CD14-positive monocyte (primary cell): ENCODE measurements at regions not wholly inside any gene's neighbourhood (a gene's known extent, or its start where the extent isn't known, plus 50 kb on each side); places are given as distances from the start of the nearest gene placed in this dataset.

Experiments used
- DNase-seq, 3 donors: peaks; one replicate each; pipeline ENCODE4 v3.0.0-alpha.2; 2011 to 2022
- H2AFZ ChIP-seq: 2 replicates; pipeline ENCODE4 v1.6.0; 2012; ENCODE audit warnings: mild to moderate bottlenecking, low read depth, low read length, inconsistent platforms; ENCODE audit not compliant: insufficient read depth, poor library complexity, severe bottlenecking
- H3K27ac ChIP-seq, 2 donors: 1 replicate in 1 of 2; 2 replicates in 1 of 2; pipeline ENCODE4 v1.5.1; 2012 to 2013; ENCODE audit warnings: low read length in 2 of 2, control low read depth in 1 of 2, inconsistent platforms in 1 of 2, low read depth in 1 of 2, mild to moderate bottlenecking in 1 of 2
- H3K27me3 ChIP-seq, 2 donors: one replicate each; pipeline versions ENCODE4 v1.6.0 to v1.6.1; 2011 to 2013; ENCODE audit warnings: low read length in 2 of 2; ENCODE audit not compliant: control insufficient read depth in 2 of 2, insufficient read depth in 2 of 2
- H3K36me3 ChIP-seq, 2 donors: replicated peaks in 1 of 2; 1 replicate in 1 of 2; 2 replicates in 1 of 2; pipeline versions ENCODE4 v1.5.1 to v1.6.1; 2012 to 2013; ENCODE audit warnings: low read length in 2 of 2, control low read depth in 1 of 2, inconsistent platforms in 1 of 2, mild to moderate bottlenecking in 1 of 2; ENCODE audit not compliant: insufficient read depth in 2 of 2, control insufficient read depth in 1 of 2
- H3K4me1 ChIP-seq, 2 donors: 1 replicate in 1 of 2; 2 replicates in 1 of 2; pipeline versions ENCODE4 v1.5.1 to v1.6.1; 2012 to 2013; ENCODE audit warnings: low read length in 2 of 2, control low read depth in 1 of 2, inconsistent platforms in 1 of 2, mild to moderate bottlenecking in 1 of 2, moderate library complexity in 1 of 2; ENCODE audit not compliant: insufficient read depth in 2 of 2, control insufficient read depth in 1 of 2
- H3K4me2 ChIP-seq: replicated peaks from 2 replicates; pipeline ENCODE3; 2012; ENCODE audit warnings: low read length, moderate library complexity, mild to moderate bottlenecking; ENCODE audit not compliant: poor library complexity, severe bottlenecking; ENCODE audit errors: extremely low read depth
- H3K4me3 ChIP-seq, 3 experiments: fragments of 200-600 bp in 1 of 3; sonication (generic) in 1 of 3; replicated peaks in 1 of 3; 1 replicate in 2 of 3; 2 replicates in 1 of 3; pipeline ENCODE4 v1.5.1; 2011 to 2013; ENCODE audit warnings: low read length in 3 of 3, mild to moderate bottlenecking in 3 of 3, control low read depth in 2 of 3, low read depth in 2 of 3, inconsistent platforms in 1 of 3, moderate library complexity in 1 of 3
- H3K79me2 ChIP-seq: 2 replicates; pipeline ENCODE4 v1.6.0; 2012; ENCODE audit warnings: mild to moderate bottlenecking, control low read depth, inconsistent platforms, low read length, moderate library complexity; ENCODE audit not compliant: insufficient read depth
- H3K9ac ChIP-seq: 2 replicates; pipeline ENCODE4 v1.6.0; 2017; ENCODE audit warnings: low read length, mild to moderate bottlenecking; ENCODE audit not compliant: insufficient read depth, poor library complexity, severe bottlenecking
- H3K9me3 ChIP-seq, 2 donors: replicated peaks in 1 of 2; 1 replicate in 1 of 2; 2 replicates in 1 of 2; pipeline versions ENCODE4 v1.5.1 to v1.6.1; 2012 to 2013; ENCODE audit warnings: low read length in 2 of 2, control low read depth in 1 of 2; ENCODE audit not compliant: control insufficient read depth in 1 of 2, insufficient read depth in 1 of 2
- H4K20me1 ChIP-seq: 2 replicates; pipeline ENCODE4 v1.6.0; 2012; ENCODE audit warnings: mild to moderate bottlenecking, low read length, control low read depth, moderate library complexity; ENCODE audit not compliant: insufficient read depth
- H3K27ac Mint-ChIP-seq, 7 donors: one replicate each; pipeline ENCODE4 v1.8.0; 2020; ENCODE audit warnings: mild to moderate bottlenecking in 7 of 7, mixed read lengths in 7 of 7, moderate library complexity in 6 of 7, inconsistent platforms in 2 of 7
- H3K27me3 Mint-ChIP-seq, 3 donors: one replicate each; pipeline ENCODE4 v1.8.0; 2021 to 2022; ENCODE audit warnings: low read depth in 3 of 3, mild to moderate bottlenecking in 3 of 3, mixed read lengths in 3 of 3, moderate library complexity in 3 of 3, inconsistent platforms in 1 of 3
- H3K36me3 Mint-ChIP-seq, 2 donors: one replicate each; pipeline ENCODE4 v1.8.0; 2020; ENCODE audit warnings: mixed read lengths in 2 of 2, inconsistent platforms in 1 of 2, mild to moderate bottlenecking in 1 of 2
- H3K4me1 Mint-ChIP-seq: one replicate; pipeline ENCODE4 v1.8.0; 2020; ENCODE audit warnings: mild to moderate bottlenecking, mixed read lengths
- H3K4me3 Mint-ChIP-seq, 2 donors: one replicate each; pipeline ENCODE4 v1.8.0; 2020; ENCODE audit warnings: mild to moderate bottlenecking in 2 of 2, mixed read lengths in 2 of 2, moderate library complexity in 1 of 2
- H3K9me3 Mint-ChIP-seq, 7 donors: one replicate each; pipeline ENCODE4 v1.8.0; 2020 to 2022; ENCODE audit warnings: mixed read lengths in 7 of 7, mild to moderate bottlenecking in 6 of 7, moderate library complexity in 6 of 7, inconsistent platforms in 2 of 7
- CTCF ChIP-seq: fragments of 200-600 bp; IDR thresholded peaks from one replicate; pipeline ENCODE4 v1.8.0; 2022; ENCODE audit warnings: antibody characterized with exemption, mild to moderate bottlenecking
- intact Hi-C, 2 donors: fragments of 100-400 bp; cut with micrococcal nuclease; formaldehyde crosslinking; loops; one replicate each; pipeline versions ENCODE4 v1.15.0 to v1.15.1; 2023

DNA sequence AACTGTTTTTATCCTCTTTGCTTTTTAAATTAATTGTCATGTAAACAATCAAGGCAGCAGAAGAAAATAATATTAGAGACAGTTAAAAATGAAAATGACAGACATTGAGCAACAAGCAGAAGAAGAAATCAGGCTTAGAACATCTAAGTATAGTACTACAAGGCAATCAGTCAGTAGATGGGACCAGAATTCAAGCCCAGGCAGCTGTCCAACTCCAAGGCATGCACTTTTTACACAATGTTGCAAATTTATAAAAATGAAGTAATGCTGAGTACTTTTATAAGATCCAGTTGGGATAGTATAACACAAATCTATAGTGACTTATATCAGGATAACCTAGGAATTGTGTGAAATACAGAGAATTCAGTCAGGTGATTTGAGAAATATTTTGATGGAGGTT lies 2815.8 kb downstream of the PCDH9 start:
- Mint-ChIP-seq H3K36me3 (no peaks in the 10 kb centered on the region), H3K4me1 (no peaks in the 10 kb centered on the region), H3K27ac (no peak overlapping the region)

GRCh38 chr13:64413529-64413928 lies 2816.6 kb downstream of the PCDH9 start:
- no peaks in the 10 kb centered on the region for H4K20me1 ChIP-seq
- intact Hi-C loops: no loop called here
- peaks cover 0 to 2% (median 0%) of the 10 kb centered on the region in 3 donors for H3K27me3 Mint-ChIP-seq

More for the DNA sequence above, 2815.8 kb downstream of the PCDH9 start:
- peaks cover 0 to 2% (median 0%) of the 10 kb centered on the region in 3 donors for H3K27me3 Mint-ChIP-seq
- H3K4me3 ChIP-seq: no peak overlapping the region
- no peak overlapping the region for H2AFZ ChIP-seq
- H3K27me3 ChIP-seq: no peaks in the 10 kb centered on the region
- H3K27ac ChIP-seq: no peak overlapping the region
- no peaks in the 10 kb centered on the region for H3K79me2 ChIP-seq
- no peak for TF ChIP-seq CTCF
- peaks cover 0 to 4% (median 0%) of the 10 kb centered on the region in 7 donors for H3K9me3 Mint-ChIP-seq
- H4K20me1 ChIP-seq: no peaks in the 10 kb centered on the region
- intact Hi-C loops: no loop called here
- no peak overlapping the region for H3K9ac ChIP-seq
- H3K4me2 ChIP-seq: no peak overlapping the region
- no peak overlapping the region for H3K4me3 Mint-ChIP-seq
- H3K9me3 ChIP-seq: peaks cover 3 to 5% of the 10 kb centered on the region in 2 donors
- no peaks in the 10 kb centered on the region for H3K4me1 ChIP-seq
- no peaks in the 10 kb centered on the region for H3K36me3 ChIP-seq
- no peak for DNase-seq

More at GRCh38 chr13:64413529-64413928, 2816.6 kb downstream of the PCDH9 start:
- Mint-ChIP-seq H3K4me1 (no peaks in the 10 kb centered on the region), H3K36me3 (no peaks in the 10 kb centered on the region), H3K9me3 (peaks cover 0 to 6% (median 0%) of the 10 kb centered on the region in 7 donors), H3K4me3 (no peak overlapping the region), H3K27ac (no peak overlapping the region)
- no peaks in the 10 kb centered on the region for H3K27me3 ChIP-seq
- no peak overlapping the region for H3K4me2 ChIP-seq
- peaks cover 3 to 8% of the 10 kb centered on the region in 2 donors for H3K9me3 ChIP-seq
- no peak overlapping the region for H2AFZ ChIP-seq
- no peaks in the 10 kb centered on the region for H3K4me1 ChIP-seq
- H3K79me2 ChIP-seq: no peaks in the 10 kb centered on the region
- no peak for DNase-seq
- H3K27ac ChIP-seq: no peak overlapping the region
- TF ChIP-seq CTCF: no peak
- H3K4me3 ChIP-seq: no peak overlapping the region
- no peak overlapping the region for H3K9ac ChIP-seq
- H3K36me3 ChIP-seq: no peaks in the 10 kb centered on the region
